VCaP (cell line): ENCODE measurements at regions not wholly inside any gene's neighbourhood (a gene's known extent, or its start where the extent isn't known, plus 50 kb on each side); places are given as distances from the start of the nearest gene placed in this dataset.

ENCODE experiments used
- H3K27ac ChIP-seq: fragments of 450-650 bp; 2 replicates; pipeline ENCODE4 v1.5.1; 2017
- CTCF ChIP-seq: fragments of 450-650 bp; conservative IDR thresholded peaks from 2 replicates; pipeline ENCODE4 v1.5.1; 2017; ENCODE audit warnings: mild to moderate bottlenecking, moderate library complexity

GRCh38 chr4:121227341-121227792 is 63.2 kb upstream of the TNIP3 start:
- no peak overlapping the region for H3K27ac ChIP-seq
- TF ChIP-seq CTCF, result no peak; the same call in 1 of the 2 replicates

GRCh38 chr4:121226362-121226761 is 62.2 kb upstream of the TNIP3 start:
- no peak for TF ChIP-seq CTCF
- no peak overlapping the region for H3K27ac ChIP-seq

- H3K27ac ChIP-seq, result no peak overlapping the region
- no peak for TF ChIP-seq CTCF
Measured at GRCh38 chr4:121221608-121222007, 57.5 kb upstream of the TNIP3 start.

GRCh38 chr4:121221201-121221600 is 57.1 kb upstream of the TNIP3 start:
- TF ChIP-seq CTCF, result no peak

GRCh38 chr4:121220698-121221097 is 56.6 kb upstream of the TNIP3 start:
- no peak overlapping the region for H3K27ac ChIP-seq
- no peak for TF ChIP-seq CTCF

More at GRCh38 chr4:121221201-121221600, 57.1 kb upstream of the TNIP3 start:
- no peak overlapping the region for H3K27ac ChIP-seq

GRCh38 chr4:121219227-121219626 is 55.1 kb upstream of the TNIP3 start:
- H3K27ac ChIP-seq, result no peak overlapping the region
- TF ChIP-seq CTCF, result no peak

GRCh38 chr4:121217351-121217750 is 53.2 kb upstream of the TNIP3 start:
- TF ChIP-seq CTCF, result no peak
- no peak overlapping the region for H3K27ac ChIP-seq

- no peak for TF ChIP-seq CTCF
- no peak overlapping the region for H3K27ac ChIP-seq
Measured at GRCh38 chr4:121216461-121216860, 52.3 kb upstream of the TNIP3 start.
